HUDEP-2 (cell line): ENCODE measurements at regions not wholly inside any gene's neighbourhood (a gene's known extent, or its start where the extent isn't known, plus 50 kb on each side); places are given as distances from the start of the nearest gene placed in this dataset.

Source experiments
- DNase-seq, 76 experiments: peaks; one replicate each; lab custom pipeline; 2025; ENCODE audit not compliant: unreplicated experiment in 76 of 76; lab: John Stamatoyannopoulos, UW

DNA sequence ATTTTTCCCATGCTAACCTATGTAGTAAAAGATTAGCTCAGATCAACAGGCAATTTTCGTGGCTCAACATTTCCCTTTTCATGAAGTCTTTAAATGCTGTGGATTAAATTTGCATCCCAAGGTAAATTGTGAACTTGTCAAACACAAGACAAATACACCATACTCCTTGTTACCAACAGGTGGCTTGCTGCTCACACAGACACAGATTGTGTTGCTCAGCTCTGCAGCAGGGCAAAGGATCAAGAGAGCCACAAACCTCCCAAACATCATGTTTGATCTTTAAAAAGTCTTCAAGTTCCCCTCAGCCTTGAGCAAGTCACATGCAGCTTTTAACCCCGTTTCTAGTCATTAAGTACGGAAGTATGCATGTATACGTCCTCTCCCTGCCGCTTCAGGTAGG is 119.6 kb upstream of the CNTNAP4 start:
- DNase-seq, result no peak

DNA sequence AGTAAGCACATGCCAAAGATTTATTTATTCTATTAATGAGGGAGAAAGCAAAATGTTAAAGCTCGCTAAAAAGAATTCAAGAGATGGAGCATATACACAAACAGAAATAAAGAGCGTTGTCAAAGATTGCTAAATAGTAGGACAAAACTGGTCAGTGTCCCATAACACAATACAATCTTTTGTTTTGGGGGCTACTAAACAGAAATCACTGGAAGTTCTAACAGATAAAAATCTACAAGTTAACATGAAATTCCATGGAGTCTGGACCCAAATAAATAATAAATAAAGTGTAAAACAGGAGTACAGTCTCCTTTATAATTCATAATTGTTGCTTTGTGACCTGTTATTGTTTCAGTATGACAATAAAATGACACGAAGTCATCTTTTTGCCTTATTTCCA is 115.2 kb upstream of the CNTNAP4 start:
- DNase-seq, result no peak

DNA sequence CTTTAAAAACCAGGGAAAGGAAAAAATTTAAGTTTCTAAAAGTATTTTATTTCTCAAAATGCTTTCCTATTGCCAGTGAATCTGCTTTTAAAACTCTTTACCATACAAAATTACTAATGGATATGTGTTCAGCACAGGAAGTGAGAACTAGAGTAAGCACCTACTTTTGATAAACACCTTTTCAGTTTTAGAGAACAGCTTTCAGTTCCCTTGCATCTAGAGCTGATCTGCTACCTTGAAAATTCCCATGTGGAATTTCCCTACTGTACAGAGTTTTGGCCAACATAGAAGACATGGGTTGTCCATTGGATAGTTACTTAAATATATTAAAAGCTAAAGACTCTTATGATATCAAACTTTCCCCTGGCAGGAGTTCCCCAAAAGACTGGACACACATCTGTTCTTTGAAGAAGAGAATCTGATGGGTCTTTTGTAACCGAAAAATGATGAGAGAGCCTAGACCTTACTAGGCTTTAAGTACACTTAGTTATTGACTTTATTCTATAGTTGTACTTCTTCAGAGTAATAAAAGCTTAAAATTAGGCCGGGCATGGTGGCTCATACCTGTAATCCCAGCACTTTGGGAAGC is 112.1 kb upstream of the CNTNAP4 start:
- DNase-seq, result no peak

DNA sequence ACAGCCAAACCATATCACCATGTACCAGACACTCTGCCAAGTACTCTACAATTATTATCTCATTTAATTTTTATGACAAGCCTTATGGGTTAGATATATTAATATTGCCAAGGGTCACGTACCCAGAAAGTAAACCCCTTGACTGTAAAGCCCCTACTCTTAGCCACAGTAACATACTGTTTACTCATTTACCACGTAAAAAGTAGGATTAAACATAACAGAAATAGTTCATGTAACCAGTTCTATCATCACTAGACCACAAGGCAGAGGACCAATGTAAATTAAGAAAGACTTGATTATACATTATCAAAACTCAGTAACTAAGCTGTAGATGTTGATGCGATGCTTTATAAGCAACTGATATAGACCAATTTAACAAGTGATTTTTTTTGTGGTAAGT is 101.5 kb upstream of the CNTNAP4 start:
- no peak for DNase-seq

DNA sequence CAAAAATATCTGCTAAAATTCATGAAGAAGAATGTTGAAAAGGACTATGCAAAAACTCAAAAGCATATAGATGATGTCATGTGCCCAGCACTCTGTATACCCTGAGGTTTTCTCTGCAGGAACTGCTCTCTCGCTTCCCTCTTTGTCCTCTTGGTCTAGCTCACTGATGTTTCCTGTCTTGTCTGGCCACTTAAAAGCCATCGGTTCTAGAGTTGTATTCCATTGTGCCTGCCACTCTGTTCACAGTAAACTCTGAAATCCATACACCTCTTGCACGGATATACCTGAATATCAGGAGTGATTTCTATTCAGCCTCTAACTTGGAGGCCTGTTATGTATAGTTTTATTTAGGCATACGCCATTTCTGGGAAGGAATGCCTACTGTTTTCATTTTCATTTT is 101.0 kb upstream of the CNTNAP4 start:
- DNase-seq, result no peak

DNA sequence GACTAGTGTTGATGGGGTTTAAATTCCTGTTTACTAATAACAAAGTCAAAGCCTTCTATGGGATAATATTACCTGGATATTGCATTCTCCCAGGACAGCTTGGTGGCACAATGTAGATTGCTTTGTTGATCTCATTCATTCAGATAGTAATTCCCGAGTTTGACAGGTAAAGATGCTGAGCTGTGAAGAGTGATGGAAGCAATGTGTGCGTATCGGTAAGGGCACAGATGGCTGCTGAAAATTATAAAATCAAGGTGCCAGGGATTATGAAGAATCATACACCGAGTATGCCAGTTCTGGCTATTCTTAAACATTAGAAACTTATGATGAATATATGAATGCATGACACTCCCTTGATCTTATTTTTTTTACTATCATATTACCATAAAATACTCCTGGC is 100.6 kb upstream of the CNTNAP4 start:
- DNase-seq, result no peak

DNA sequence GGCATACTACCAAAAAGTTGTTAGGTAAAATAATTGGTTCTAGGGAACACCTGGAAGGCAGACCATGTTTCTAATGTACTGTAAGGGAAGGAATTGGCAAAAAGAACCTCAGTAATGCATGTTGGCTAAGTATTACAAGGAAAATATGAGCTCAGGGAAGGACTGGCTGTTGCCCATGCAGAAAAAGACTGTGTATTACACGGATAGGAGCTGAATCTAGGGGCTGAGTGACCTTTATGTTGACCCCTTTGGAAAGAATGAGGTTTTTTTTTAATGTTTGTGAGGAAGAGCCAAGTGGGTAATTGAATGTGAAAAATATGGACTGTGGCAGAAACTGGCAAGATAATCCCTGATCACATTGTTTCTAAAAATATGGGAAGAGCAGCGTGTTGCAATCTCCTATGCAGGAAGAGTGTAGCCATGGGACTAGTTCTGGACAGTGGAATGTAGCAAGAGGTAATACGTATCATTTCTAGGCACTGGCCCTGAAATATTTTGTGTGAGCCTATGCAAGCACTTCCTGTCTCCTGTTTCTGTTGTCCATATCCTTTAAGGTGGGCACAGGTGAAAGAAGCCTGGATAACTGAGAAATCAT is 95.1 kb upstream of the CNTNAP4 start:
- DNase-seq, result no peak

DNA sequence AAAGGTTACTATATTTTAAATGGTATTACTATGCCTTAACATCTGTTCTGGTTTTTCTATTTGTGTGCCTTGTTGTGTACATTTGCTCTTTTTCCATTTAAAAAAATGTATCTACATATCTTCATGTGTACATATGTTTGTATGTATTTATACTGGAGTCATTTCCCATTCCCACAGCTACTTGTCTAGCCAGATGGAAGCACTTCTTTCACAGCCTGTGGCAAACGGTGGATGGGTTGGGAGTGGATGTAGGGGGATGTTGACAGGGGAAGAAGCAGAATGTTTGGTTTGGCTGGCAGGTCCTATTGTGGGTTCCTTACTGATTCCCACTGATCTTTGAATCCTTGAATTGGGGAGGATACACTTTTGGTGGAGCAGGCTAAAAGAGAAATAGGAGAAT is 93.6 kb upstream of the CNTNAP4 start:
- no peak for DNase-seq

DNA sequence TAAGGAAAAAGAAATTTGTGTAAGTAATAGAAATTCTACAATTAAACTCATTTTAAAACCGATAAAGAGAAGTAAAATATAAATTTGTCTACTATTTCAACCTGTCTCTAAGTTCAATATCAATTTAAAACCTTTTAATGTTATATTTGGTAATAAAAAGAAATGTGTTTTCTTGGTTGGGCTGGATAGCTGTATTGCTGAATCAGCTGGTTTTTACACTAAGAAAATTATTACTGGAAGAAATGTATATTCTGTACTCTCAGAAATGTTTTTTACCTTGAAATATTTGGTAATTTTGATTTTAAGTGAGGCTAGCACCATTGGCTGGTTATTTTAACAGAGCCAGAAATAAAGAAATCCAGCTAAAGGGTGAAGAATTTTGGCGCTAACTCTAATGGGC is 87.1 kb upstream of the CNTNAP4 start:
- DNase-seq, result no peak

DNA sequence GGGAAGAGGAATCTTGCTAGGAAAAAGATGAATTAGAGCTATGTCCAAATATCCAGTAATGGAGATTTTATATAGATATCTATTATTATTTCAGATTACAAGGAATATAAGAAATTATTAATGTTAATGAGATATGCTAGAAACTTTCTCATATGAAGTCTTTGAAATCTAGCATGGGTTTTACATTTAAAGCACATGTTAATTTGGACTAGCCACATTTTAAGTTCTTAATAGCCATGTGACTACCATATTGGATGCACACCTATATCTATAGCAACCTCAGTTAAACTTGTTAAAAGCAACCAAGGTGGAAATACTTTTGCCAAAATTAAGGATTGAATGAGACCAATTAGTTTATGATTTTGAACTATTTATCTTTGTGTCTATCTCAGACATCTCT is 86.7 kb upstream of the CNTNAP4 start:
- DNase-seq, result no peak

DNA sequence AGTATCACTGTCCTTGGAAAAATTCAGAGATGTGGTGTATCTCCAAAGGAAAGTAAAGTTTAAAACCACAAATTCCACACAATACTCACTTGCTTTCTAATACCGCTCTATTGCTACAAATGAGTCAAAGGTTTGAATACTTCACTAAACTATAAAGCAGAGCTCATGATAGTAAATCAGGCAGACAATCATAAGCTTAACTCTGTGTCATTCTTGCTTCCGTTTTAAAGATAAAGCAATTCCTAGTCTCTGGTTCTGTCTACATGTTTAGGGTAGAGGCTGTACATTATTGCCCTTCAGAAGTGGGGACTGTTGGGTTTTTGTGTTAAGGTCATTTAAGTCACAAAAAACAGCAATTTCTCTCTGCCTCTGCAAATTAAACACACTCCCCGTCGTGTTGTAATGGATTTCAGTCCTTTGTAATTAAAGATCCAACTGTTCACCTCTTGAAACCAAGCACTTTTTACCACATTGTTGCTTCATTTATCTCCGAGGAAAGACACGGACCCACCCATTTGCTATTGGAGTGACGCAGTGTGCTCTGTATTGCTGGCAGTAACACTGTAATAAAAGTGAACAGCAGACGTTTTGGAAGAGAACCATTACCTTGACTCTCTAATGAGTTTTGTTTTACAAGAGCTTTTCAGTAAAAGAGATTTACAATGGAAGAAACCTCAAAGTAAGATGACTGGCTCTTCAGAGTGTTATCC is 83.1 kb upstream of the CNTNAP4 start:
- no peak for DNase-seq

DNA sequence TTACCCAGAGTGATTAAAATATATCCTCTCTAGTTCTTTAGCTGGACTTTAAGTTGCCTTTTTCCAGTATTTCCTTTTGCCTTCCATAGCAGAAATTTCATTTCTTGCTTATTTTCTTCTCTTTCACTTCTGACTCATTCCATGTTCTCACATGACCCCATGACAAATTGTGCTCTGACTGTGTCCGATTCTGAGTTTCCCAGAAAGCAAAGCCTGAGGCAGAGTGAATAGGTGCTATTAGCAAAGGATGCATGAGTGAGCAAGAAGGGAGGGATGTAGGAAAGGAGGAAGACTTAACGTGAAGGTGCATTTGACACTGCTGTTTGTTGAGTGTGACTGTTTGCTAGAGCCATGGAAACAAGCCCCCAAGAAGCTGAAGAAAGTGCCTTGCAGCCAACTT is 82.6 kb upstream of the CNTNAP4 start:
- no peak for DNase-seq

DNA sequence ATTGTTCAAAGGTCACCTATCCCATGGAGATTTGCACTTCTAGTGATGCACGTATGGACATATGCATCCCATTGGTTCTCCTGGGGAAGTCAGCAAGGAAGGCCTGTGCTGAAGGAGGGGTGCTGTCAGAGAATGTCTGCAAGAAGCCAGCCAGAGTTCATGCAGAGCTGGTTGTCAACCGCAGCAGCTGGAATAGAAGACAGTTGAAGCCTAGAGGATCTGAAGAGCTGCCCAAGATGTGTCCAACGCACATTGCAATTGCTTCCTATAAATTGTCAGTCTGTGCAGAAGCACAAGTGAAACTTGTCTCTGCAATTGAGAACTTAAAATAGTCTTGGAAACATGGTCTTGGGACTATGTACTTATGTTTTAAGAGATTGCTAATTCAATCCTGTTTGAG is 82.1 kb upstream of the CNTNAP4 start:
- no peak for DNase-seq

DNA sequence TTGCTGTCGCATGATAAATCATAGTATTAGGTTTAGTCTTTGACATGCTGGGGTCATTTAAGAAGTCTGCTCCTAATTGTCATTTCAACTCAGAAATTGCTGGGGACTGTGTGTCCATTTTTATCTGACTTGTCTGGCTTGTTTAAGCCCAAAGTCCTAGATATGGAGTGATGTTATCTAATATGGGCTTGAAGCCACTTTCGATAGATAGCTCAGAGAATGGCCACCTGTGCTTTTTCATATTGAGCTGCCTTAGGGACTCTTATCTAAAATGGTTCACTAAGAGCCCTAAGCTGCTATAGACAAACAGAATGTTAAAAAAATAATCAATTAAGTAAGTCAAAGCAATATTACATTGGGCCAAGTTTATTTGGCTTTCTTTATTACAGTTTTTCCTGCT is 81.6 kb upstream of the CNTNAP4 start:
- DNase-seq, result no peak

DNA sequence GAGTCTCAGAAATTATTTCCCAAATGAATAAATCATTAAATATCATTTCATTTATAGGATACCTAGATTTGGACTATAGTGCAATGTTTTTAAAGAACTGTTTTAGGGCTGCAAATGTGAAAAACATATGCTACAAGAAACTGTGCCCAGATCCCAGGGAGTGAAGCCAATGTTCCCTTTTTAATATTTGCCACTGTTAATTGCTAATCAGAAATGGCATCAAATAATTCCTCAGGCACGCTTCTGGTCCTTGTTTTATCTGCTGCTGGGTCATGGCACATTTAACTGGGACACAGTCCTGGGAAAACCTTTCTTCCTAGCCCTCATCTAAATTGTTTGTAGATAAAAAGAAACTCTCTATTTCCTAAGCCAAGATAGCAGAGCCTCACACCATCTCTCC is 79.3 kb upstream of the CNTNAP4 start:
- no peak for DNase-seq

DNA sequence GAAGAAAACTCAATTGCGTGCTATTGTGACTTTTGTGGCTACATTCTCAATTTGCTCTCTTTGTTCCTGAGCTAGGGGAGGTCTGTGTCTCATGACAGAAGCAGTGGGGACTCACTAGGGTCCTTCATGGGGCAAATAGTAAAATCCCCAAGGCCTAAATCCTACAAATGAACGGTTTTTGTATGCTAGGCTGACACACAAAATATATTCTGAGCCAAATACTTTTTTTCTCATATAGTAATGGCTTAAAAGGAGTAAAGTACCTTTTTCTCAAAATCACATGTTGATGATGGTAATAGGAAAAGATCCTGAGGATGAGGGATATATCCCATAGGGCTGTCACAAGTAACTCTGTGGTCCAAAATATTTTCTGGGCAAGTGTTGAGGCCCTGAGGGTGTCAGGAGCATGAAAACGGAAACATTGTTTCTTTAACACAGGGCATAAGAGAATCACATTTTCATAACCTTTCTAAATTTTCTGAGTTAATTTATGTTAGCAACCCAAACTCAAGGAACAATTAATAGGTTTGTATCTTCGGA is 77.5 kb upstream of the CNTNAP4 start:
- no peak for DNase-seq

DNA sequence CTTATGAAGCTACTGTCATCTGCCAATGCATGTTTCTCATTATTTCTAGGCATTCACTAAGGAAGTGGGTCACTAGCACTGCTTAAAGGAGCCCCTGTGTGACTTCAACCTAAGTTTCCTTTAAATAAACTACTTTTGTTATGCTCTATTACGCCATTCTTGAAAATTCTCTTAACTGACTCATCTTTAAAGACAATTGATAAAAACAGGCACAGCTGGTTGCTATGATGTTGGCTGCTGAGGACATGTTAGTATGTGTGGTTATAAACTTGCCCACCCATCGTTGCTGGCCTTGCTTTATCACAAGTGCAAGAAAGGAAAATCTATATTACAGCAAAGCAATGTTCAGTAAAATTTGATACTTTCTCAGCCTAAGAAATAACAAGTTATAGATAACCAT is 75.8 kb upstream of the CNTNAP4 start:
- DNase-seq, result no peak

DNA sequence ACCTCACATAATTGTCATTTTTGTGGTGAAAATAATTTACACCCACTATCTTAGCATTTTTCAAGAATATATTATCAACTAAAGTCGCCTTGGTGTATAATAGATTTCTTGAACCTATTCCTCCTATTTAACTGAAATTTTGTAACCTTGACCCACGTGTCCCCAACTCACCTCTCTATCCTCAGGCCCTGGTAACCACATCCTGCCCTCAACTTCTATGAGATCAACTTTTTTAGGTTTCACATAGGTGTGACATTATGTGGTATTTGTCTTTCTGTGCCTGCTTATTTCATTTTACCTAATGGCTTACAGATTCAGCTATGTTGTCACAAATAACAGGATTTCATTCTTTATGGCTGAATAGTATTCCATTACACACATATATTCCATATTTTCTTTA is 73.0 kb upstream of the CNTNAP4 start:
- no peak for DNase-seq

DNA sequence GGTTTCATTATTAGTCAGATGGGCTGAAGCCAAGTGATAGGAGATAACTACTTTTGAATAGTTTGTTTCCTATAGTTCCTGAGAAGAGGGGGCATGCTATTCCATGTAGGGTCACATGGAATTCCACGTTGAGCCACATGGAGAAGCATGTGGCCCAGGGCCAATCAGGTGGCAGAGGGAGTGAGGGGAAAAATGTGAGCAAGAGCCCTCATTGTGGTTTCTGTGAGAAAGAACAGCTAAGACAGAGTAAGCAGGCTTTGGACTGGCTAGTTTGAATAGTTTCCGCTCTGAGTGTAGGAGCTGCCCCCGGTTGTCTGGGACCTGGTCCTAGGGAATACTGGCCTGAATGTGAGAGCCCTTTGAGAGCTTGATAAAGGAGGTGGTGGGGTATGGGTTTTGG is 69.9 kb upstream of the CNTNAP4 start:
- DNase-seq, result no peak

DNA sequence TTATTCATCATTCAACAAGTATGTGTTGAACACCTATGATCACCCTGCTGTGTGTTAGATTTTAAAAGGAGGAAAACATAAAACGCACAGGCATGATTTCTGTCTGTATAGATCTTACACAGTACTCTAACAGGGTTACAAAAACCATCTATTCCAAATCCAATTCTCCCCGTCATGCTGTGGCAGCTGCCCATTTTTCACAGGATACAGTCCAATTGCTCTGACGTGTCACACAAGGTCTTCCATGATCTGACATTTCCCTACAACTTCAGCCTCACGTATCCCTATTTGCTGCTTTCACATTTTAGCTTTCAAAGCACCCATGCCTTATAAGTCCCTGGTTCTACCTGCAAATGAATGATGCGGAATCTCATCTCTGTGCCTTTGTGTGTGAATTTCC is 67.0 kb upstream of the CNTNAP4 start:
- no peak for DNase-seq

DNA sequence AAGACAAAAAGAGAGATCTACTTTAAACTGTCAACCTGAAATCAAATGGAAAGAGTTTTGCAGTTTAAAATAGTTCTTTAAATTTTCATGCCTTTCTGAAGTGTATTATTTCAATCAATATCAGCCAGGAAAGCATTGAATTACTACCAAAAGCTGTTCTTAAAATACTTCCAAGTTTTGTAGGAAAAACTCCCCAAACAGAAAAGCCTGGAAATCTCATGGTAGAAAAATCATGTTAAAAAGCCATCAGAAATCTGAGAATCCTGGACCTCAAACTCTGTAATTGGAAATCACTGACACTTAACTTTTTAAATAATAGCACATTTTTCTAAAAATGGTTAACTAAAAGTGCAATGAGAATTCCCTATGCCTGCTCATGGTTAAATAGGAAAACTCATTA is 63.3 kb upstream of the CNTNAP4 start:
- no peak for DNase-seq

DNA sequence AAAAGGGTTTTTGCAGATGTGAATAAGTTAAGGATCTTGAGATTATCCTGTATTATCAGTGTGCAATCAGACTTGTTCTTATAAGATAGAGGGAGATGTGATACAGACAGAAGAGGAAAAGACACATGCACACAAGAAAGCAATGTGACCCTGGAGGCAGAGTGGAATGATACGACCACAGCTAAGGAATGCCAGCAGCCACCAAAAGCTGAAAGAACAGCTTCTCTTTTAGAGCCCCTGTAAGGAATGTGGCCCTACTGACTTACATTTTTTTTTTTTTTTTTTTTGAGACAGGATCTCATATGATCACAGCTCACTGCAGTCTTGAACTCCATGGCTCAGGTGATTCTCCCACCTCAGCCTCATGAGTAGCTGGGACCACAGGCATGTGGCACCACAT is 62.3 kb upstream of the CNTNAP4 start:
- DNase-seq, result no peak
